K562 (cell line): ENCODE measurements at regions not wholly inside any gene's neighbourhood (a gene's known extent, or its start where the extent isn't known, plus 50 kb on each side); places are given as distances from the start of the nearest gene placed in this dataset.

Experiments used
- ATAC-seq: fragments of 200-7000 bp; cut with Tn5 transposase; 3 replicates; pipeline ENCODE4 v1.9.1; 2020; ENCODE audit warnings: moderate library complexity
- BruUV-seq: library from RNA; stranded (reverse); fragments of 400-500 nt; replicated peaks from 2 replicates; lab custom pipeline; 2021; lab: Mats Ljungman, UMichigan
- CTCF ChIA-PET: fragments of 300-600 bp; formaldehyde crosslinking; extraction: SDS; loops from one replicate; lab custom pipeline; 2021; ENCODE audit warnings: low intra/inter-chr PET ratio; lab: Yijun Ruan, JAX
- POLR2A ChIA-PET: fragments of 300-600, 350-650 bp; sonication (Branson Sonifier 250); formaldehyde crosslinking; extraction: SDS; loops from one replicate; lab custom pipeline; 2021; ENCODE audit warnings: antibody characterized with exemption, inconsistent platforms; lab: Yijun Ruan, JAX
- DNase-seq, 4 experiments: peaks; one replicate each; pipeline versions ENCODE4 v3.0.0 to v3.0.0-alpha.2; 2011 to 2018; ENCODE audit warnings: low spot score in 3 of 4, mixed read lengths in 3 of 4; ENCODE audit errors: extremely low read depth in 1 of 4
- FAIRE-seq: peaks from 2 replicates; lab custom pipeline; 2011; peaks lifted over from hg19 to GRCh38; lab: Jason Lieb, UNC
- H2AFZ ChIP-seq: 2 replicates; pipeline ENCODE4 v1.6.0; 2011; ENCODE audit warnings: low read depth, low read length, control low read depth, inconsistent platforms
- H3K27ac ChIP-seq: fragments of 200-600 bp; 3 replicates; pipeline ENCODE4 v1.8.0; 2011; ENCODE audit warnings: low read depth, mild to moderate bottlenecking, control low read depth, inconsistent platforms, low read length, moderate library complexity, mixed read lengths; ENCODE audit errors: extremely low read depth
- H3K27me3 ChIP-seq, 2 experiments: fragments of 300-600 bp in 1 of 2; 2 replicates in 1 of 2; 3 replicates in 1 of 2; pipeline versions ENCODE4 v1.6.0 to v1.8.0; 2011; ENCODE audit warnings: inconsistent platforms in 2 of 2, low read length in 2 of 2, mild to moderate bottlenecking in 1 of 2, mixed read lengths in 1 of 2, moderate library complexity in 1 of 2; ENCODE audit not compliant: control insufficient read depth in 2 of 2, insufficient read depth in 2 of 2
- H3K36me3 ChIP-seq: fragments of 300-600 bp; 3 replicates; pipeline ENCODE4 v1.8.0; 2011; ENCODE audit warnings: mild to moderate bottlenecking, low read length, inconsistent platforms; ENCODE audit not compliant: control insufficient read depth, insufficient read depth
- H3K4me1 ChIP-seq, 2 experiments: fragments of 200-600 bp in 1 of 2; replicated peaks in 1 of 2; 2 replicates in 1 of 2; 3 replicates in 1 of 2; pipeline versions ENCODE4 v1.5.1 to v1.8.0; 2011; ENCODE audit warnings: inconsistent platforms in 2 of 2, low read length in 2 of 2, mild to moderate bottlenecking in 1 of 2, mixed read lengths in 1 of 2, moderate library complexity in 1 of 2; ENCODE audit not compliant: control insufficient read depth in 2 of 2, insufficient read depth in 2 of 2
- H3K4me2 ChIP-seq: 2 replicates; pipeline ENCODE4 v1.6.1; 2011; ENCODE audit warnings: low read length, control low read depth, inconsistent platforms, mixed read lengths; ENCODE audit not compliant: insufficient read depth
- H3K4me3 ChIP-seq: fragments of 200-600 bp; sonication (generic), shearing (Covaris generic); 2 replicates; pipeline ENCODE4 v1.5.1; 2016; ENCODE audit warnings: control low read depth, inconsistent platforms
- H3K79me2 ChIP-seq: fragments of 200-600 bp; 3 replicates; pipeline ENCODE4 v1.8.0; 2011; ENCODE audit warnings: low read length, inconsistent platforms; ENCODE audit not compliant: control insufficient read depth, insufficient read depth
- H3K9ac ChIP-seq, 2 experiments: 2 replicates each; pipeline versions ENCODE4 v1.6.0 to v1.6.1; 2011; ENCODE audit warnings: low read depth in 2 of 2, low read length in 2 of 2, control low read depth in 1 of 2, inconsistent platforms in 1 of 2, mild to moderate bottlenecking in 1 of 2, mixed read lengths in 1 of 2; ENCODE audit not compliant: insufficient read depth in 1 of 2
- H3K9me1 ChIP-seq: one replicate; pipeline ENCODE4 v1.6.0; 2011; ENCODE audit warnings: inconsistent platforms, mild to moderate bottlenecking, low read length, moderate library complexity; ENCODE audit not compliant: control insufficient read depth, insufficient read depth
- H3K9me3 ChIP-seq: replicated peaks from 2 replicates; pipeline ENCODE4 v1.5.1; 2011; ENCODE audit warnings: low read depth, low read length, inconsistent platforms; ENCODE audit not compliant: control insufficient read depth, insufficient read depth
- H4K20me1 ChIP-seq: replicated peaks from 2 replicates; pipeline ENCODE4 v1.6.1; 2011; ENCODE audit warnings: low read length, inconsistent platforms, mixed read lengths; ENCODE audit not compliant: control insufficient read depth, insufficient read depth
- CEBPB ChIP-seq: fragments of 450-650 bp; IDR thresholded peaks from 2 replicates; pipeline ENCODE4 v1.6.1; 2016; ENCODE audit warnings: missing genetic modification characterization, missing compliant biosample characterization
- ESRRB ChIP-seq: fragments of 250-450 bp; sonication (Bioruptor Pico); IDR thresholded peaks from 2 replicates; pipeline ENCODE4 v1.5.0; 2020; ENCODE audit warnings: mild to moderate bottlenecking, moderate library complexity, borderline replicate concordance
- PKNOX1 ChIP-seq: fragments of 450-650 bp; IDR thresholded peaks from 2 replicates; pipeline ENCODE4 v1.6.1; 2016
- RBM17 ChIP-seq: fragments of 200-400 bp; formaldehyde crosslinking; IDR thresholded peaks from 2 replicates; pipeline ENCODE4 v1.6.1; 2017; ENCODE audit warnings: low read depth, mild to moderate bottlenecking, low read length, borderline replicate concordance
- SFPQ ChIP-seq: fragments of 200-400 bp; formaldehyde crosslinking; IDR thresholded peaks from 2 replicates; pipeline ENCODE4 v1.6.1; 2017; ENCODE audit warnings: mild to moderate bottlenecking, low read depth, low read length, moderate library complexity
- in situ Hi-C: fragments of 300-500 bp; cut with MboI; formaldehyde crosslinking; loops from 4 replicates; pipeline ENCODE4 v1.15.0; 2018; ENCODE audit warnings: inconsistent platforms, mixed read lengths
- intact Hi-C: fragments of 100-400 bp; cut with micrococcal nuclease; formaldehyde crosslinking; loops from 2 replicates; pipeline ENCODE4 v1.14.2; 2022

- TF ChIP-seq SFPQ (no peak), CEBPB (peak; percentile 42; the same call in 1 of the 2 replicates), PKNOX1 (no peak)
Measured at GRCh38 chr4:110394871-110395270, 81.1 kb upstream of the ENPEP start (continued).

- Histone ChIP-seq H3K9me3 (no peaks in the 10 kb centered on the region), H3K27ac (no peak overlapping the region), H3K36me3 (no peaks in the 10 kb centered on the region), H3K4me2 (no peak overlapping the region), H3K9me1 (no peaks in the 10 kb centered on the region), H3K9ac (no peak overlapping the region), H4K20me1 (no peaks in the 10 kb centered on the region), H3K4me3 (no peak overlapping the region), H2AFZ (no peak overlapping the region), H3K4me1 (no peaks in the 10 kb centered on the region), H3K27me3 (no peaks in the 10 kb centered on the region), H3K79me2 (no peaks in the 10 kb centered on the region)
- no peak for FAIRE-seq
- no peak for ATAC-seq
- DNase-seq: no peak
- TF ChIP-seq ESRRB (CRISPR knock-in tag) (no peak), RBM17 (no peak)
- intact Hi-C loops: no loop called here
- no TSS peak for BruUV-seq
- ChIA-PET CTCF (no interaction called here), POLR2A (no interaction called here)
- in situ Hi-C loops: no loop called here
Measured at GRCh38 chr4:110381784-110382183, 94.2 kb upstream of the ENPEP start.
